DMS53 treated with DMSO at 0.1 percent for 48 hours (cell line): ENCODE measurements at regions not wholly inside any gene's neighbourhood (a gene's known extent, or its start where the extent isn't known, plus 50 kb on each side); places are given as distances from the start of the nearest gene placed in this dataset.

Experiments used
- DNase-seq: peaks from one replicate; lab custom pipeline; 2025; ENCODE audit not compliant: unreplicated experiment; lab: John Stamatoyannopoulos, UW

DNA sequence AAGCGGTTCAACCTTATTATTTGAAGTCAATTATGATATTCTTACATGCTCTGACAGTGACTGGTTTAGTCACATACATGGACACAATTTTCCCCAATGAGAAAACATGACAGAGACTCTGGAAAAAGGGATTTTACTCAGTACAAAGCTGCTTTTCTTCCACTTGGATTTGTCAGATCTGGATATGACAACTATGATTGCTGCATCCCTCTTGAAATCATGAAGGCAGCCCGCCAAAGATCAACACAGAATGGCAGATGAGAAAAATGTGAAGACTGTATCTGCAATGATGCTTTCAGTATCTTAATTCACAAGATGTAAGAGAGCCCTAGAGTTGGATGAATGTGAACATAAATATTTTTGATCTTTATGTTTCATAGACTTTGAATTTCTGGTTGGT is 439.6 kb downstream of the CDH8 start:
- no peak for DNase-seq

DNA sequence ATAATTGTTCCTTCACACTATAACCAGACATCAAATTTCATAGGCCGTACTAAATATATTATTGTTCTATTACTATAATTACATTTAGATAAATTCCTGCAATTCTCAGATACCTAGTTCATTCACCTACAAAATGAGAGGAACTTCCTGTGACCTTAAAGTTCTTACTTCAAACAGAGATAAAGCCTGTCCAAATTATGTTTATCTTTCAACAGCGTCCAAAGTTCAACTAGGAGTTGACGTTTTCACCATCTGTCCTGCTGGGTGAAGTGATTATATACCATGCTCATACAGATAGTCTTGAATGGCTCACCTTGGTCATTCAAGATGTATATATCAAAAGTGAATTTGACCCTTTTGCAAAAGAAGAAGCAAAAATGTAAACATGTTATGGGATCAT is 440.6 kb downstream of the CDH8 start:
- peak; percentile 2 for DNase-seq

DNA sequence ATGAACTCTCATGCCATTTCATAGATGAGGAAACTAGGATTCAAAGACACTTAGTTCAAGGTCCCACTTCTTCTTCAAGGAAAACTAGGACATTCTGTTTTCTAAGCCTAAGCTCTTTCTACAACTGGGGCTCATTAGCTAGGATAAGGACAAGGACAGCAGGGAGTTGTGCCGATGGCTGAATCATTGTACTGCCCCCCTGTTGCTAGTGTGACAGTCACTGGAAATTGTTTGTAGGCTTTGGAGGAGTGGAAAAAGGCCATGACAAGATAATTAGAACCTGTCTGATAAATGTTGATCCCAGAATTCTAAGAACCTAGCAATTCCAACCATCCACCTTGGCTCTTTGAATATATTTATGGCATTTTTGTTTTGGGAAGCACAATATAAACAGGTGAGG is 445.7 kb downstream of the CDH8 start:
- no peak for DNase-seq

DNA sequence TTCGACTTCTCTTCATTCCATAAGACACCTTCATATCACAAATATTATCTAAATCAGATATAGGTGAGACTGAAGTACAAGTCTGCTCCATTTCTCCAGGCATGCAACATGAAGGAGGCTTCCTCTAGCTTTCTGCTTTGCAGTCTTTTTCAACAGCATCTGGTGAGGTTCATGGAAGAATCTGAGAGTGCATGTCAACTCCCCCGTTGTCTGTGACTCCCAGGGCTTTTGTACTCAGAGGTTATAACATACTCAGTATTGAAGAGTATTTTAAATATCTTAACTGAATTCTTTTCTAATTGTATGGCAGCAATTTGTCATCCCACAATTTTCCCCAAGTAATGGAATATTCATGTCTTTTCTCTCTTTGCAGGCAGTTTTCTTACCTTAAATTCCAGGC is 448.7 kb downstream of the CDH8 start:
- no peak for DNase-seq

DNA sequence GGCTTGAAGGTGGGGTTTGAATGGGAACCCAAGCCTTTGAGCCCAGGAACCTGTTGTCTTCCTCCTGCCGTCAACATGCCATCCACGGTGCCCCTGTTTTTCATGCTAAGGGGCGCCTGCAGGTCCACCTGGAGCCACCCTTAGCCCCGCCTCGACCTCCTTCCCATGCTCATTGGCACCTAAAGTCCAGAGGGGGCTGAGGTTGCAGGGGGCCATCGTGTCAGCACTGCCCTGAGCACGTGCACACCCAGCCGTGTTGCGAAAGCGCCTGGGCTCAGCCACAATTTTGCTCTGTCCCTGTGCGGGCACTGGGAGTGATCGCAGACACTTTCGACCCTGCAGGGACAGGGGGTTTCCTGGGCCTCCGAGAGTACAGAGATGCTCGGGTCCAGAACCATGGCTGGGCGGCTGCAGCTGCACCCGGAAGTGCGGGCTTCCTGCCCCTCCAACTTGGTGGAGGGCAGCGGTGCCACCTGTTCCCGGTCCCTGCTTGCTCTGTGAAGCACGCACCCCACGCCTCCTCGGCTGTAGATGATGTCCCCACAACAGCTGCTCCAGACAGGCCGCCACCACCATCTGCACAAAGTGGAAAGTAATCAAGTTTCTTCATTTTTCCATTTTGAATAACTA is 454.7 kb downstream of the CDH8 start:
- no peak for DNase-seq

DNA sequence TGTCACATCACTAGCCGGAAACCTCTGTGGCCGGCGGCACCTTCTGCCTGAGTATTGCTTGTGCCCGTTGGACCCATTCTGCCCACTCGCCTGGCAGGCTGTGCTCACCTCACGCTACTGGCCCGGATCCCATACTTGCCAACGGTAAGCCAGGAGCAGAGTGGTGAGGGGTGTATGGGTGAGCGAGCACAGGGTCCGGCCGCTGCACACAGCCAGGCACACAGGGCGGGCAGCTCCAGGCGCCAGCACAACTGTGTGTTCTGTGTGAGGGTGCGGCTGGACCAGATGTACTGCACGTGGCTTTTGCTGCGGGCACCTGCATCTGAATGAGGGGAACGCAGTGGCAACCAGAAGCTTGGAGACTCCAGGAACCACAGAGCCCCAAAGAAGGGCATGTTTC is 455.7 kb downstream of the CDH8 start:
- DNase-seq, result no peak

DNA sequence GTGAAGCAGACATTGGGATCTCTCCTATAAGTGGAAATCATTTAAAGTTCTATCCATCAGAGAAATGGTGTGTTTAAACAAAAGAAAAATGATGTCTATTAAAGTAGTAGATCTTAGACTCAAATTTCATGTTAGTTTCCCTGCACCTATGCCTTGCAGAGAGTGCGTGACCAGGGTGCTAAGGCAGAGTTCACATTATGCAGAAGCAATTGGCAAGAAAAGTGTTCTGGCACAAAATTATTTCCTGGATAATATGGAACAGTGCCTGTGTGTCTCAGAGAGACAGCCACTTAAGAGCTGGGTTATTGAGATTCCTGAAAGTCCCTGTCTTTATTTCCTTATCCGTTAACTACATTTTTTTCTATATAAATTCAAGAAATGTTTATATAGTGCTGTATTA is 457.0 kb downstream of the CDH8 start:
- DNase-seq, result no peak

DNA sequence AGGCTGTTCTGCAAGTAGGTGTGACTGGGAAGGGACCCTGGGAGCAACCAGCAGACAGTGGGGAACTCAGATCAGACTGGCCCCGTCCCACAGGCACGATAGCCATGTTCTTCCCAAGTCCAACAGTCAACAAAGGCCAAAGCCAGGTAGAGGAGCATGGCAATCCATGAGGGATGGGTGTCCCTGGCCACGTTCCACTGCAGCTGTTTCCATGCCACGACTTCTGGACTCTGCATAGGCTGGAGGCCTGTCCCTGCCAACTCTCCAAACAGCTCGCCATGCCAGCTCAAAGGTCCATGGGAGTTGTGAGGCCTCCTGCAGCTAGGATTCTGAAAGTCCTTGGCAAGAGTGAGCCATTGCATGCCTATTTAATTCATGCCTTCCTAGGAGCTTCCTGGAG is 459.8 kb downstream of the CDH8 start:
- DNase-seq, result no peak

DNA sequence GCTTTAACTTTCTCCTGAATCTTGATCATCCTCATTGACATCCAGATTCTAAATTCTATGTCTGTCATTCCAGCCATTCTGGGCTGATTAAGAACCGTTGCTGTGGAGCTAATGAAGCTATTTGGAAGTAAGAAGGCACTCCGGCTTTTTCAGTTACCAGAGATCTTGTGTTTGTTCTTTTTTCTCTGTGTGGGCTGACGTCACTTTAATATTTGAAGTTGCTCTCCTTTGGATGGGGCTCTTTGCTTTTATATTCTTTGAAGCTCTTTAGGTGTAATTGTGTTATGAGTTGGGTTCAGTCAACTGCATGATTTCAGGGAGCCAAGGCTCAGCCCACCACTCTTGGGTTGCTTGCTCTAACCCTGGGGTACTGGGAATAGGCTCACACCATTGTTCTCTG is 460.6 kb downstream of the CDH8 start:
- no peak for DNase-seq

DNA sequence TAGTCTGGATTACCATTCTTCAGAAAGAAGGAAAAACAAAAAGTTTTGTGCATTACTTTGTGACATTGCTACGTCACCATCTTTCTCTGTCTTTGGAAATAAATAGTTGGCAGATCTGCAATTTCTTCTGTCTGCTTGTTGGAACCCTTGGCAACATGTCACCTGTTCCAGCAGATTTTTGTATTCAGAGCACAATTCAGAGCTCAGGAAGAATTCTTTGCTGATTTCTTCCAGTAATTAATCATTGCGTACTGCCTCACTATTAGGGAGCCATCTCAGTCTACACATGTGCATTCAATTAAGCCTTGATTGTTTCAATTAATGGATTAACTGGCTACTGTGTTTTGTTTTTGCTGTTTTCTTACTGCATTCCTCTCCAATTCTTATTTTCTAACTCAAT is 467.2 kb downstream of the CDH8 start:
- DNase-seq, result no peak

DNA sequence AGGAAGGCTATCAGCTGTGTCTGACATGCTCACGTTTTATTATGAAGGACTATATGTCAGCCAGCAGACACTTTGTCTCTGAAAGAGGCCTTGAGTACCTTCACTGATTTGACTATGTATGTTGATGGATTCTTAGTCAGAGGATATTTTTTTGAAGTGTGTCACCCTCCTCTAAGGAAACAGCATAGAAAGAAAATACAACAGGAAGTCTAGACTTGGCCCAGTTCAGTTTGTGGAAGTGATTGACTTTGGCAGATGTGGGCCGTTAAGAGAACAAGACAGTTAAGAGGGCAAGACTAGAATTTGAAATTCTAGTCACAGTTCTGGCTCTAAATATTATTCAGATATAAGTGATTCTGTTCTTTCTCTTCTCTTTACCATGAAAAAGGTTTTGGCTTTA is 471.5 kb downstream of the CDH8 start:
- DNase-seq, result no peak

DNA sequence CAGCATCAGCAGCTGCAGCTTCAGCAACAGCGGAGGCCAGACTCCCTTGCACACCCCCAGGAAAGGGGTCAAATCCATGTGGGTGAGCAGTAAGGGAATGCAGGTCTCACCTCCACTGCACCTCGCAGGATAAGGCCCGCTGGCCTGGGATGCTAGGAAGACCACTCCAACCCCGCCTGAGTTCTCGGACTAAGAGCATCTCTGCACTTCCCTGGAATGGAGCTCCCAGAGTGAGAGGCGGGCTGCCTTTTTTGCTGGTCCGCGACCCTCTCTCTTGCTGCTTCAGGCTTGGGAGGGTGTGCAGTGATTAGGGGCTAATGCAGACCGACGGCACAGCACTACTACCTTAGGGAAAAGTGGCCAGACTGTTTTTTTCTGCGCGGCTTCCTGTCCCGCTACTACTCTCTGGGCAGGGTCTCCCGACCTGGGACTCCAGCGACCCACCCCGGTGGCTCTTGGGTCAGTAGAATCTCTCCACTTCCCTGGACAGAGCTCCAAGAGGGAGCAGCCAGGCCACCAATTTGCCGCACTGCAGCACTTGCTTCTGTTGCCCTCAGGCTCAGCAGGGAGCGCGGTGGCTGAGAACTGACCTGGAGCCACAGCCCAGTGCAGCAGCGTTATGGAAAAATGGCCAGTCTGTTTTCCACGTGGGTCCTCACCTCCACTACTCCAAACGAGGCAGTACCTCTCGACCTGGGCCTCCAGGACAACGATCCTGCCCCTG is 480.4 kb downstream of the CDH8 start:
- DNase-seq, result no peak

DNA sequence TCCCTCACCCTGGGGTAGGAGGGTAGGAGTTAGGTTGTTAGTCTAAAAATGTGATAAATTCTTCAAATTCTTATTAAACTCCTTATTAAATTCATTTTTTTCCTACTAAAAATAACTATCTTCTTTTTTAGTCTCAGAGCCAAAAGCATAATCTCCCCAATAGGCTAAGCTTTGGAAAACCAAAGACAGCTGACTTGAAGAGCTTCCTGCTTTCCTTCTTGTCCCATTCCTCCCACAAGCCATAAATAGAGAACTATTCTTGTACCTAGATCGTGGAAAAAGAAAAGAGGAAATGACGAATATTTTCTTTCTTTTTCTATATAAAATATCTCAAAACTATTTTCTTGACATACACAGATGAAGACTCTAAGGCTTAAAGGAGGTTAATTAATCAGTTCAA is 486.9 kb downstream of the CDH8 start:
- DNase-seq, result no peak

DNA sequence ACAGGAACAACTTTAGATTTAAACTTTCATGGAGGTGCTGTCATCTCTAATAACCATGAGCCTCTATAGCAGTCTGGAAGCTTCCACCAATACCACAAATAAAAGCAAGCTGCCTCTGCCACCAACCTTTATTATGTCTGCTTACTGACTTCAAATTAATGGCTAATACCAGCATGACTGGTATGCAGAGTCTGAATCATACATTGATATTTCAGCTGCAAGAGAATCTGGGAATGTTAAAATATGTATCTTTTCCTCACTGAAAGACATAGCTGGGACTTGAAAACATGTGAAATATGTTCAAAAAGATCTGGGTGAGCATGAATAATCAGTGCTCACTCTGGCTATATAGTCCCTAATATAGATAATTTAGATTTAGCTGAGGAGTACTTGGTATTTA is 488.6 kb downstream of the CDH8 start:
- no peak for DNase-seq

DNA sequence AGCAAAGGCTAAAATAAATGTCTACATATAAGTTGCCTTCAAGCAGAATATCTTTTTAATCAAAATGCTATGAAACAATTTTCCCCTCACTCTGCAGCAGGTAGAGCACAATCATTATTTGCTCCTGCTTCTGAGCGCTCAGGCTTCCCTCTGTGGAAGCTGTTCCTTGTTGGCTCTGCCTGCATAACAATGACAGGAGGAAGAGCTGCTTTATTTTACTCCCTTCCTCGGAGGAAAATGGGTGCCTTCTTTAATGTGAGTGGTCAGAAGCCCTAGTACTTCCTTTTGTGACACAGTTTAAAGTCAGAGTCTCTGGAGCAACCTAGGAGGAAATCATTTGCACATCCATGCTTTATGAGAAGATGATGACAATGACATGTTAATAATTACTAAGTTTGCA is 492.1 kb downstream of the CDH8 start:
- no peak for DNase-seq

DNA sequence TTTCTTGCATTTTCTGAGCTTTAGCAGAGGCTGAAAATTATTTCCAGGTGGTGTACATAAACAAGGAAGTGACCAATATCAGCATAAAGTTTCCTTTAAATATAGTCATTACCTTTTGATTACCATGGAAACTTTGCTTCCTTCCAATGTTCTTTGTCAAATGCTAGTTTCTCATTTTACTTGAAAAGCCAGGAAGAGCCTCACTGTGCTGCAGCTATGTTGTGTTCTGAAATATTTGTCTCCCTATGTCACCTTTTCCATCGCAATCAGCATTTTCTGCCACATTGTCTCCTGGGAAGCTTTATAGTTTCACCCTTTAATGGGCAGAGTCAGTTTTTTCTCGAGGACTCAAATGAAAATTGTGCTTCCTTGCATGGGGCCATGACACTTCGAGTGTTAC is 496.0 kb downstream of the CDH8 start:
- DNase-seq, result no peak

DNA sequence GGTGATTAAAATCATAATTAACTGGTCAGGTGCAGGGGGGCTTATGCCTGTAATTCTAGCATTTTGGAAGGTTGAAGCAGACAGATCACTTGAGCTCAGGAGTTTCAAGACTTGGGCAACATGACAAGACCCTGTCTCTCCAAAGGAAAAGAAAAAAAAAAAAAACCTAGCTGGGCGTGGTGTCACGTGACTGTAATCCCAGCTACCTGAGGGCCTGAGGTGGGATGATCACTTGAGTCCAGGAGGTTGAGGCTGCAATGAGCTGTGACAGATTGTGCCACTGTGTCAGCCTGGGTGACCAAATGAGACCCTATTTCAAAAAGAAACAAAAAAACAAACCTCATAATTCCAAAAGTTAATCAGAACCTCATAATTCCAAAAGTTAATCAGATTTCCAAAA is 505.5 kb downstream of the CDH8 start:
- no peak for DNase-seq

DNA sequence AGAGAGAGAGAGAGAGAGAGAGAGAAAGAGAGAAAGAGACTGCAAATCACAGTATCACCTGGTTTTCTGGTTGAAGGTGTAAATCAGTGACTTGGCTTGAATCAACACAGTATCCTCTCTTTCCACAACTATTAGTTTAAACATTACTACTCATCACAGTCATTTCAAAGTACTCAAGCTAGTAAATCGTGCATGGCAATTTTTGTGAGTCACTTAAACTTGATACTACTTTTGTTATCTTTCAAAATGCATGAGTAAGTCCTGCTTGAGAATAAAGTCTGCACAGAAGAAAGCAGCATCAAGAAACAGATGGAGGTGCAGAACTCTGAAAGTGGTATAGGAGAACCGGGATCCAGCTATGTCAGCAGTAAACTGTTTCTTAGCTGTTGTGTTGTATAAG is 535.4 kb downstream of the CDH8 start:
- DNase-seq, result no peak

DNA sequence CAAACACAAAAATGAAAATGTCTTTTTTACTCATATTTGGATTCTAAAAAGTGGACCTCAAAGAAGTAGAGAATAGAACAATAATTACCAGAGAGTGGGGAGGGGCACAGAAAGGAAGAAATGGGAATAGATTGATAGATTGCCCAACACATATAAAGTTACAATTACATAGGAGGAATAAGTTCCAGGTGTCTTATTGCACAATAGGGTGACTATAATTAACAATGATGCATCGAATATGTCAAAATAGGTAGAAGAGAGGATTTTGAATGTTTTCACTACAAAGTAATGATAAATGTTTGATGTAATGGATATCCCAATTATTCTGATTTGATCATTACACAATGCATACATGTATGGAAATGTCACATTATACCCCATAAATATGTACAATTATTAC is 556.0 kb downstream of the CDH8 start:
- no peak for DNase-seq

DNA sequence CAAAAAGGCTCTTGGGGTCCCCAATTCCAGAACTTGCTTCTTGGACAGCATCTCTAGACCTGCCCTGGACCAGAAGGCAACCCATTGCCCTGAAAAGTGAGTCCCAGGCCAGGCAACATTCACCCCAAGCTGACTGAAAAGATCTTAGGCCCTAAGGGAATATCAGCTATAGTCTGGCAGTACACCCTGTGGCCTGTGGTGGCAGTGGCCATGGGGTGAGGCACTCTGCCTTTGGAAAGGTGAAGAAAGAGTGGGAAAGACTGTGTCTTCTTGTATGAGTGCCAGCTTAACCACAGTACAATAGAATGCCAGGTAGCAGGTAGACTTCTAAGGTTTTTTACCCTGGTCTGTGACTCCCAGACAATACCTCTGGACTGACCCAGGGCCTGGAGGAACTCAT is 564.5 kb downstream of the CDH8 start:
- DNase-seq, result no peak

DNA sequence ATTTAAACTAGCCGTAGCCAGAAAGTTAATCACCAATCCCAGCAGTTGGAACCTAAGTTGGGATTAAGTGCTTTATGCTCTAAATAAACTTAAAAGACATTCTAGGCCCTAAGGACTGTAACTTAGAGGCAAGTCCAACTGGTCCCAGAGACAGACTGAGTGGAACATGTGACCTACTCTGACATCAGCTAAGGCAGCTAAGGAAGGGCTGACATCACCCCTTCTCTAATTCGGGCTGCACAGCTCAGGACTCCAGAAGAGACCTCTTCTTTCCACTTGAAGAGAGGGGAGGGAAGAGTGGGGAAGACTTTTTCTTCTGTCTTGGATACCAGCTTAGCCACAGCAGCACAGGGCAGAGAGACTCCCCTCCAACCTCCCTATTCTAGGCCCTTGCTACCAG is 565.2 kb downstream of the CDH8 start:
- no peak for DNase-seq

DNA sequence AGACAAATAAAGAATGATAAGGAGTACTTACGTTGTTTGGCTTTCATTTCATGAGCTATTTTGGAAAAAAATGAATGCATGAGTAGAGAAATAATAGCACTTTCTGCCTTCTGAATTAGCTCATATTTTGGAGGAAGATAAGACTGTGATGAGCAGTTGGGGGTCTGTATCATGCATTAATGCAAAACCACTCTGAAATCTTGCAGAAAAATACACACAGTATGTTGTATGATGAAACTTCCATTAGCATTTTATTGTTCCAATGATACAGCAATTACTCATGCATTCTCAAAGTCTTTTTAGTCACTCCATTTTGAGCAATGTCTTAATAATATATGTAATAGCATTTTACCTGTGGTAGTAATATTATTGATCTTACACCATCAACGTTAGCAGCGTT is 571.0 kb downstream of the CDH8 start:
- no peak for DNase-seq

DNA sequence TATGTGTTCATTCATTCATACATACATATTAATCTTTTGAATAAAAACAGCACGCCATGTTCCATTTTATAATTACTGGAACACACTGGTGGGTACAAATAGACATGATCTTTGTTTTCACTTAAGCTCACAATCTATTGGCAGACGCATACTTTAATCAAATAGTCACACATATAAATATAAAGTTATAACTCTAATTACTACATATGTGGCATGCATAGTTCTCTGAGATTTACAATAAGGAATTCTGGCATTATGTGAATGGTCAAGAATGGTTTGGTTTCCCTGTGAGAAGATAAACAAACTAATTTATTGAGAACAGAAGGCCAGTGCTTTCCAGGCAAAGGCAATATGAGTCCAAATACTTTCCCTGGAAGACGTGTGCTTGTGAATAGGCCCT is 576.2 kb downstream of the CDH8 start:
- no peak for DNase-seq
